ENCODE measurements at regions not wholly inside any gene's neighbourhood (a gene's known extent, or its start where the extent isn't known, plus 50 kb on each side); places are given as distances from the start of the nearest gene placed in this dataset.

DNA sequence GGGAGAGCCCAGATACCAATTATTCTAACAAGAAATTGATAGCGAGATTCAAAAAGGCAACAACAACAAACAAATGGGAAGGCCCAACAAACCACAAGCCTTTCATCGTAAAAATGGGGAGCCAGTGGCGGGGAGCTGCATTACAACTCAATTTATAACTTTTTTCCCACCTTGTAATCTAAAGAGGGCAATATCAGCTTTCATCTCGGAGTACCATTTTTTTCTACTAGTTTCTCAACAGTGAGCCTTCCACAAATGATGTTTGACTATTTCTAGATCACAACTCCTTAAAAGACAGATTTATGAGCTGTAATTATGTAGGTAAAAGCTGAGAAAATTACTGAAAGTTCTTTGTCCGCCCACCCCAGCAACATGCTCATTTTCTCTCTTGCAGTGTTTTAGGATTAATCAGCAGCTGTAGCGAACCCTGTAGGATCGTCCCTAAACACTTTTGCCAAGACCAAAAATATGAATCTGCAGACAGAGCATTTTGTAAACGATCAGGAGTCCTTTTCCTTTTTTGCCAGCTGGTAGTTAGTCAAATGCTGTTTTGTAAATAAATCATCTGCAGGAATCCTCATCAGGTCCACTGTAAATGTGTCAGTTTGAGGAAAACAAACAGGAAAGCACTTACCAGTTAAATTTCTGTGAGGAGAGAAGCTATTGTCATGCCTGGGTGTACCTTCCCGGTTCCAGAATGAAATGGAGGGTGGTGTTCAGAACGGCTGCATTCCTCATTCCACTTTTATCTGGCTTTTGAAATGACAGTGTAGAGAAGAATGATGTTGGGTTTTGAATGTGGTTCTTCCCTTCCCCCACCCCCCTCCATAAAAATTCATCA lies 53.2 kb downstream of the EEF1B2 start:
- intact Hi-C loops (cut with DNase I) = no loop called here
- no peak for ATAC-seq
- no peak for DNase-seq
- 25% methylated on average over 10 of the region's 10 CpGs for WGBS
- Histone ChIP-seq H3K4me1 (ENCODE audit: control insufficient read depth, insufficient read depth, low read length) (no peaks in the 10 kb centered on the region), H3K9me3 (ENCODE audit: control insufficient read depth, low read length) (no peaks in the 10 kb centered on the region), H3K27ac (ENCODE audit: low read length) (no peak overlapping the region), H3K4me3 (ENCODE audit: low read length) (peak overlapping the region; percentile 39), H3K27me3 (ENCODE audit: control insufficient read depth, insufficient read depth) (no peaks in the 10 kb centered on the region)

- Histone ChIP-seq H3K4me3 (ENCODE audit: low read length) (no peak overlapping the region), H3K27ac (ENCODE audit: low read length) (no peak overlapping the region), H3K9me3 (ENCODE audit: control insufficient read depth, low read length) (no peaks in the 10 kb centered on the region), H3K27me3 (ENCODE audit: control insufficient read depth, insufficient read depth) (no peaks in the 10 kb centered on the region), H3K4me1 (ENCODE audit: control insufficient read depth, insufficient read depth, low read length) (no peaks in the 10 kb centered on the region)
- DNase-seq (no peak), ATAC-seq (no peak)
- intact Hi-C loops (cut with DNase I) = no loop called here
- WGBS = 35% methylated on average over 4 of the region's 4 CpGs
Observed at GRCh38 chr2:206213514-206213845, 53.8 kb downstream of the EEF1B2 start.

GRCh38 chr2:206217166-206217565 lies 57.3 kb upstream of the ZDBF2 start:
- no peaks in the 10 kb centered on the region for H3K4me1 ChIP-seq (ENCODE audit: control insufficient read depth, insufficient read depth, low read length)

DNA sequence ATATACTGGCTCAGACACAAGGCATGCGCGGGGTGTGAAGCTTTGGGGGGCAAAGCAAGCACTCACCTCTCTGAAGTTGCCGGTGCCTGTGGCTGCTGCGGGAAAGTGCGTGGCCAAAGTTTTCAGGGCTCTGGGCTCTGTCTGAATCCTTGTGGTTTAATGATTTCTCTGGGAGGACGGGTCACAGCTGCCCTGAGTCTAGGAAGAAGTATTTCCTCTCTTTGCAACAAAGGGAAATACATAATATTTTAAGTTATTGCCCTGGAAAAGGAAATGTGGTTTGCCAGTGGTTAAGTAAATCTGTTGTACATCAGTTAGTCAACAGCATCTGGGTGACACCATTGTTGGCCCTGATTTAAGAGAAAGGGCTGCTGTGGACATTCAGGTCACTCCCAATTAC lies 56.7 kb upstream of the ZDBF2 start:
- intact Hi-C loops (cut with DNase I) = no loop called here
- no peak for DNase-seq
- WGBS = 16% methylated on average over 6 of the region's 6 CpGs
- no peak overlapping the region for H3K27ac ChIP-seq (ENCODE audit: low read length)
- H3K27me3 ChIP-seq (ENCODE audit: control insufficient read depth, insufficient read depth) = no peaks in the 10 kb centered on the region
- H3K9me3 ChIP-seq (ENCODE audit: control insufficient read depth, low read length) = peaks cover 2% of the 10 kb centered on the region
- H3K4me3 ChIP-seq (ENCODE audit: low read length) = no peak overlapping the region
- no peaks in the 10 kb centered on the region for H3K4me1 ChIP-seq (ENCODE audit: control insufficient read depth, insufficient read depth, low read length)
- no peak for ATAC-seq

More at GRCh38 chr2:206217166-206217565, 57.3 kb upstream of the ZDBF2 start:
- intact Hi-C loops (cut with DNase I) = no loop called here
- Histone ChIP-seq H3K27ac (ENCODE audit: low read length) (no peak overlapping the region), H3K27me3 (ENCODE audit: control insufficient read depth, insufficient read depth) (no peaks in the 10 kb centered on the region), H3K9me3 (ENCODE audit: control insufficient read depth, low read length) (peaks cover 2% of the 10 kb centered on the region), H3K4me3 (ENCODE audit: low read length) (no peak overlapping the region)
- DNase-seq = no peak
- ATAC-seq = no peak
- 58% methylated on average over 5 of the region's 5 CpGs for WGBS

- no peak overlapping the region for H3K27ac ChIP-seq (ENCODE audit: low read length)
- 92% methylated on average over 4 of the region's 4 CpGs for WGBS
Observed at GRCh38 chr2:206218156-206218555, 56.3 kb upstream of the ZDBF2 start.

GRCh38 chr2:206218796-206219499 lies 55.5 kb upstream of the ZDBF2 start:
- Histone ChIP-seq H3K9me3 (ENCODE audit: control insufficient read depth, low read length) (peaks cover 2% of the 10 kb centered on the region), H3K27me3 (ENCODE audit: control insufficient read depth, insufficient read depth) (no peaks in the 10 kb centered on the region), H3K4me1 (ENCODE audit: control insufficient read depth, insufficient read depth, low read length) (no peaks in the 10 kb centered on the region), H3K27ac (ENCODE audit: low read length) (no peak overlapping the region), H3K4me3 (ENCODE audit: low read length) (no peak overlapping the region)
- intact Hi-C loops (cut with DNase I) = no loop called here
- ATAC-seq = no peak
- DNase-seq = no peak
- 79% methylated on average over 4 of the region's 4 CpGs for WGBS

More at GRCh38 chr2:206218156-206218555, 56.3 kb upstream of the ZDBF2 start:
- ATAC-seq (no peak), DNase-seq (no peak)
- intact Hi-C loops (cut with DNase I) = no loop called here
- peaks cover 2% of the 10 kb centered on the region for H3K9me3 ChIP-seq (ENCODE audit: control insufficient read depth, low read length)
- H3K4me1 ChIP-seq (ENCODE audit: control insufficient read depth, insufficient read depth, low read length) = no peaks in the 10 kb centered on the region
- H3K4me3 ChIP-seq (ENCODE audit: low read length) = no peak overlapping the region
- H3K27me3 ChIP-seq (ENCODE audit: control insufficient read depth, insufficient read depth) = no peaks in the 10 kb centered on the region

DNA sequence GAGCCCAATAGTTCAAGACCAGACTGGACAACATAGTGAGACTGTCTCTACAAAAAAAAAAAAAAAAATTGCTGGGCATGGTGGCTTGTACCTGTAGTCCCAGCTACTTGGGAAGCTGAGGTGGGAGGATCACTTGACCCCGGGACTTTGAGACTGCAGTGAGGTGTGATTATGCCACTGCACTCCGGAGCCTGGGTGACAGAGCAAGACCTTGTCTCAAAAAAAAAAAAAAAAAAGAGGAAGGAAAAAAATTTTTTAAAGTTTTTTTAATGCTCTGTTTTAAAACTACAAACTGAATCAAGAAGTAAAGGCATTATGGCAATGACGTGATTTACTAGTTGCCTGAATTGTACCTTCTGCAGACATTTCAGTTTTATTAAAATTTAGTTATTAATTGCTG lies 54.5 kb upstream of the ZDBF2 start:
- 54% methylated on average over 3 of the region's 3 CpGs for WGBS
- Histone ChIP-seq H3K4me3 (ENCODE audit: low read length) (no peak overlapping the region), H3K9me3 (ENCODE audit: control insufficient read depth, low read length) (peaks cover 2% of the 10 kb centered on the region), H3K27ac (ENCODE audit: low read length) (no peak overlapping the region), H3K4me1 (ENCODE audit: control insufficient read depth, insufficient read depth, low read length) (no peaks in the 10 kb centered on the region), H3K27me3 (ENCODE audit: control insufficient read depth, insufficient read depth) (no peaks in the 10 kb centered on the region)
- DNase-seq (no peak), ATAC-seq (no peak)
- intact Hi-C loops (cut with DNase I) = no loop called here

DNA sequence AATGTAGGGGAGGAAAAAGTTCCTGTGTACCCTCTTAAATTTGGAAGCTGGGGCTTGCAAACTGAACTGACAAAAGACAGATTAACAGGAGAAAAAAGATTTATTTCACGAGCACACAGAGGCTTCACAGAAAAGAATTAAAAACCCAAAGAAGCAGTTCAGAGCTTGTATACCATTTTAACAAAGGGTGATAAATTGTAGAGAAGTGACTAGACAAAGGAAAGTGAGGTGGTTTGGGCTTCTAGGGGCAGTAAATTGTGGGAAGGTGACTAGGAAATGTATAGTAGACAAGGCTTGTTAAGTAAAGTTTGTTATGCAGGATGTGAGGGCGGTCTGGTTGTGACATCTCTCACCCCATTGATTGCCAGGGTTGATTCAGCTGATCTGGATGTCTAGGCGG lies 53.5 kb upstream of the ZDBF2 start:
- Histone ChIP-seq H3K4me1 (ENCODE audit: control insufficient read depth, insufficient read depth, low read length) (no peaks in the 10 kb centered on the region), H3K4me3 (ENCODE audit: low read length) (no peak overlapping the region), H3K27me3 (ENCODE audit: control insufficient read depth, insufficient read depth) (no peaks in the 10 kb centered on the region), H3K9me3 (ENCODE audit: control insufficient read depth, low read length) (peaks cover 2% of the 10 kb centered on the region), H3K27ac (ENCODE audit: low read length) (no peak overlapping the region)
- intact Hi-C loops (cut with DNase I) = no loop called here
- ATAC-seq (no peak), DNase-seq (no peak)
- WGBS = 78% methylated on average over 3 of the region's 3 CpGs

Measured in right cardiac atrium (tissue), 5 donors.